ENCODE measurements at regions not wholly inside any gene's neighbourhood (a gene's known extent, or its start where the extent isn't known, plus 50 kb on each side); places are given as distances from the start of the nearest gene placed in this dataset.

DNA sequence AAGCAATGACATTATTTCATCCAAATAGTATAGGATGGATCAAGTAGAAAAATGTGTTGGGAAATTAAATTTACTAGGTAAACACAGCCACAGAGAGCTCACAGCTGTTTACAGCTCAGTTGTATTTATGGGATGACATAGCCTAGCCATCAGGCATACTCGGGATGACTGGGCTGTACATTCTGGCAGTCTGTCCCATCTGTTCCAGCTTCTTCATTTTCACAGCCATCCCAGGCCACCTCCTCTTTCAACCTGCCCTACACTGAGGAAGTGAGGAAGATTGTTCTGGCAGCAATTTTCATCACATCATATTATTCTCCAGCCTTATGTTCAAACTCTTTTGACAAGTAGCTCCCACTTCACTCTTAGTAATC, 98.4 kb upstream of the PFN2 start:
- TF ChIP-seq, protein P1, sequence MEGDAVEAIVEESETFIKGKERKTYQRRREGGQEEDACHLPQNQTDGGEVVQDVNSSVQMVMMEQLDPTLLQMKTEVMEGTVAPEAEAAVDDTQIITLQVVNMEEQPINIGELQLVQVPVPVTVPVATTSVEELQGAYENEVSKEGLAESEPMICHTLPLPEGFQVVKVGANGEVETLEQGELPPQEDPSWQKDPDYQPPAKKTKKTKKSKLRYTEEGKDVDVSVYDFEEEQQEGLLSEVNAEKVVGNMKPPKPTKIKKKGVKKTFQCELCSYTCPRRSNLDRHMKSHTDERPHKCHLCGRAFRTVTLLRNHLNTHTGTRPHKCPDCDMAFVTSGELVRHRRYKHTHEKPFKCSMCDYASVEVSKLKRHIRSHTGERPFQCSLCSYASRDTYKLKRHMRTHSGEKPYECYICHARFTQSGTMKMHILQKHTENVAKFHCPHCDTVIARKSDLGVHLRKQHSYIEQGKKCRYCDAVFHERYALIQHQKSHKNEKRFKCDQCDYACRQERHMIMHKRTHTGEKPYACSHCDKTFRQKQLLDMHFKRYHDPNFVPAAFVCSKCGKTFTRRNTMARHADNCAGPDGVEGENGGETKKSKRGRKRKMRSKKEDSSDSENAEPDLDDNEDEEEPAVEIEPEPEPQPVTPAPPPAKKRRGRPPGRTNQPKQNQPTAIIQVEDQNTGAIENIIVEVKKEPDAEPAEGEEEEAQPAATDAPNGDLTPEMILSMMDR (conservative IDR thresholded peaks at IDR 0.05): no peak
- TF ChIP-seq ZFX (IDR thresholded peaks at IDR 0.05): no peak

Data from C4-2B (cell line).